ENCODE measurements at regions not wholly inside any gene's neighbourhood (a gene's known extent, or its start where the extent isn't known, plus 50 kb on each side); places are given as distances from the start of the nearest gene placed in this dataset.

- no peak for TF ChIP-seq CTCF (IDR thresholded peaks at IDR 0.05)
- no peak for TF ChIP-seq POLR2AphosphoS5 (IDR thresholded peaks at IDR 0.05; ENCODE audit: low read depth, low read length)
- no peak for TF ChIP-seq SIN3A (IDR thresholded peaks at IDR 0.05; ENCODE audit: borderline replicate concordance, insufficient read depth, low read depth, low read length)
- TF ChIP-seq REST (IDR thresholded peaks at IDR 0.05; ENCODE audit: insufficient read depth in 1 of 2, low read depth in 2 of 2, low read length in 1 of 2), result no peak
These were observed 299.2 kb upstream of the CWC22 start for GRCh38 chr2:180306346-180306745.
